NCI-H1105 (cell line): ENCODE measurements at regions not wholly inside any gene's neighbourhood (a gene's known extent, or its start where the extent isn't known, plus 50 kb on each side); places are given as distances from the start of the nearest gene placed in this dataset.
"Not testable (repeated sequence)": the region's sequence is repeated elsewhere in the genome, so short reads cannot be mapped to it uniquely, and the experiment has no call there.

Source experiments
- DNase-seq: peaks from one replicate; lab custom pipeline; 2025; lab: John Stamatoyannopoulos, UW

- DNase-seq = no peak
These were observed 179.9 kb upstream of the MBL2 start for GRCh38 chr10:52952391-52953055.

- no peak for DNase-seq
These were observed 179.2 kb upstream of the MBL2 start for GRCh38 chr10:52951824-52952223.

GRCh38 chr10:52950578-52950977 lies 178.0 kb upstream of the MBL2 start:
- DNase-seq = no peak

GRCh38 chr10:52949899-52950298 lies 177.3 kb upstream of the MBL2 start:
- DNase-seq = no peak

- DNase-seq = no peak
These were observed 173.9 kb upstream of the MBL2 start for GRCh38 chr10:52946486-52946885.

- not testable (repeated sequence) for DNase-seq
These were observed 172.9 kb upstream of the MBL2 start for GRCh38 chr10:52945521-52945920.

GRCh38 chr10:52940921-52941320 lies 168.3 kb upstream of the MBL2 start:
- no peak for DNase-seq

- no peak for DNase-seq
These were observed 167.3 kb upstream of the MBL2 start for GRCh38 chr10:52939894-52940293.

GRCh38 chr10:52933748-52934147 lies 161.2 kb upstream of the MBL2 start:
- DNase-seq = no peak

GRCh38 chr10:52927678-52928077 lies 155.1 kb upstream of the MBL2 start:
- no peak for DNase-seq

GRCh38 chr10:52923520-52923919 lies 150.9 kb upstream of the MBL2 start:
- DNase-seq = no peak

GRCh38 chr10:52918714-52919305 lies 146.2 kb upstream of the MBL2 start:
- DNase-seq = no peak

- no peak for DNase-seq
These were observed 142.8 kb upstream of the MBL2 start for GRCh38 chr10:52915391-52915790.

- no peak for DNase-seq
These were observed 138.6 kb upstream of the MBL2 start for GRCh38 chr10:52911163-52911562.

- no peak for DNase-seq
These were observed 135.9 kb upstream of the MBL2 start for GRCh38 chr10:52908478-52908877.

GRCh38 chr10:52906046-52906445 lies 133.5 kb upstream of the MBL2 start:
- no peak for DNase-seq

GRCh38 chr10:52903397-52903938 lies 130.9 kb upstream of the MBL2 start:
- no peak for DNase-seq

- no peak for DNase-seq
These were observed 128.0 kb upstream of the MBL2 start for GRCh38 chr10:52900593-52900992.

GRCh38 chr10:52897162-52897561 lies 124.6 kb upstream of the MBL2 start:
- no peak for DNase-seq

- no peak for DNase-seq
These were observed 122.5 kb upstream of the MBL2 start for GRCh38 chr10:52895059-52895458.

GRCh38 chr10:52890281-52890680 lies 117.7 kb upstream of the MBL2 start:
- no peak for DNase-seq

GRCh38 chr10:52889611-52890010 lies 117.0 kb upstream of the MBL2 start:
- no peak for DNase-seq

- DNase-seq = no peak
These were observed 111.7 kb upstream of the MBL2 start for GRCh38 chr10:52883996-52884871.
